ENCODE measurements at regions not wholly inside any gene's neighbourhood (a gene's known extent, or its start where the extent isn't known, plus 50 kb on each side); places are given as distances from the start of the nearest gene placed in this dataset.

DNA sequence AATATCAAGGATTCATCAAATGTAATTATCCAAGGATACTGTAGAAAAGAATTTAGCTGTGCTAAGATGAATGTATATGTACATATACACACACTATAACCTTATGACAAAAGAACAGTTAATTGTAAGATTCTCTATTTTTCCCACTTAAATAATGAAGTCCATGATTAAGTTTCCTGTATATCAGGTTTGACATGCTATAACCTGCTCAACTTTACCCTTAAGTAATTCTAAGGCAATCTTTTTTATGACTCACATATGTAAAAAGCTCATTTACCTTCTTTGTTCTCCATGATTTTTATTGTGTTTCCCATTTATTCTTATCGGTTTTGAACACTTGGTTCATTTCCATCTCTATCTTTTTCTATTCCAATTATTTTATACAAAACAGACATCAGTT lies 1213.1 kb upstream of the SLC39A10 start:
- no peaks in the 10 kb centered on the region for H3K79me1 ChIP-seq (ENCODE audit: low read length)
- no peak for DNase-seq
- no peak overlapping the region for H3K18ac ChIP-seq (ENCODE audit: low read length)
- no peak overlapping the region for H3K4me3 ChIP-seq (ENCODE audit: low read depth, low read length)
- no peak overlapping the region for H2AFZ ChIP-seq (ENCODE audit: insufficient read depth, low read length, poor library complexity)
- no peak overlapping the region for H3K14ac ChIP-seq (ENCODE audit: low read length)
- WGBS (ENCODE audit: extremely low coverage, insufficient coverage, insufficient read length): no CpG with 5 or more reads among the region's 1 CpG
- H3K4me1 ChIP-seq (ENCODE audit: control insufficient read depth in 1 of 2, insufficient read depth in 2 of 2, low read length in 2 of 2): no peaks in the 10 kb centered on the region
- no peaks in the 10 kb centered on the region for H3K79me2 ChIP-seq (ENCODE audit: control insufficient read depth, insufficient read depth, low read length, poor library complexity)
- no peak overlapping the region for H3K4me2 ChIP-seq (ENCODE audit: low read length)
- no peak overlapping the region for H4K91ac ChIP-seq (ENCODE audit: low read depth, low read length)
- no peaks in the 10 kb centered on the region for H3K36me3 ChIP-seq (ENCODE audit: control insufficient read depth in 1 of 2, insufficient read depth in 2 of 2, low read length in 2 of 2)
- no peaks in the 10 kb centered on the region for H3K27me3 ChIP-seq (ENCODE audit: insufficient read depth, low read length)
- H3K4ac ChIP-seq (ENCODE audit: low read depth, low read length): no peak overlapping the region
- H3K23ac ChIP-seq (ENCODE audit: low read length): no peak overlapping the region
- H3K9me3 ChIP-seq (ENCODE audit: insufficient read depth, low read depth, low read length): no peaks in the 10 kb centered on the region
- H2AK5ac ChIP-seq (ENCODE audit: low read length): no peak overlapping the region
- no peak overlapping the region for H2BK120ac ChIP-seq (ENCODE audit: insufficient read depth, low read length, poor library complexity)
- H4K8ac ChIP-seq (ENCODE audit: low read depth, low read length): no peak overlapping the region
- no peak overlapping the region for H3K9ac ChIP-seq (ENCODE audit: low read length)
- no peak overlapping the region for H2BK5ac ChIP-seq (ENCODE audit: low read depth, low read length, poor library complexity)
- H2BK12ac ChIP-seq (ENCODE audit: low read length): no peak overlapping the region
- no peak overlapping the region for H4K12ac ChIP-seq (ENCODE audit: low read depth, low read length)
- no peak overlapping the region for H3K27ac ChIP-seq (ENCODE audit: low read depth, low read length)

- Histone ChIP-seq H2BK12ac (ENCODE audit: low read length) (no peak overlapping the region), H4K8ac (ENCODE audit: low read depth, low read length) (no peak overlapping the region), H2AFZ (ENCODE audit: insufficient read depth, low read length, poor library complexity) (no peak overlapping the region), H3K27ac (ENCODE audit: low read depth, low read length) (no peak overlapping the region), H3K79me1 (ENCODE audit: low read length) (no peaks in the 10 kb centered on the region), H3K14ac (ENCODE audit: low read length) (no peak overlapping the region), H4K12ac (ENCODE audit: low read depth, low read length) (no peak overlapping the region), H3K27me3 (ENCODE audit: insufficient read depth, low read length) (no peaks in the 10 kb centered on the region), H3K9me3 (ENCODE audit: insufficient read depth, low read depth, low read length) (no peaks in the 10 kb centered on the region), H2BK5ac (ENCODE audit: low read depth, low read length, poor library complexity) (no peak overlapping the region), H3K4me1 (ENCODE audit: control insufficient read depth in 1 of 2, insufficient read depth in 2 of 2, low read length in 2 of 2) (no peaks in the 10 kb centered on the region), H3K4ac (ENCODE audit: low read depth, low read length) (no peak overlapping the region), H3K4me3 (ENCODE audit: low read depth, low read length) (no peak overlapping the region), H3K36me3 (ENCODE audit: control insufficient read depth in 1 of 2, insufficient read depth in 2 of 2, low read length in 2 of 2) (no peaks in the 10 kb centered on the region), H2AK5ac (ENCODE audit: low read length) (no peak overlapping the region), H4K91ac (ENCODE audit: low read depth, low read length) (no peak overlapping the region), H2BK120ac (ENCODE audit: insufficient read depth, low read length, poor library complexity) (no peak overlapping the region), H3K23ac (ENCODE audit: low read length) (no peak overlapping the region), H3K4me2 (ENCODE audit: low read length) (no peak overlapping the region), H3K18ac (ENCODE audit: low read length) (no peak overlapping the region), H3K79me2 (ENCODE audit: control insufficient read depth, insufficient read depth, low read length, poor library complexity) (no peaks in the 10 kb centered on the region), H3K9ac (ENCODE audit: low read length) (no peak overlapping the region)
- no CpG with 5 or more reads among the region's 3 CpGs for WGBS (ENCODE audit: extremely low coverage, insufficient coverage, insufficient read length)
- DNase-seq: peak in 1 of 2 donors; percentile 15
Measured at GRCh38 chr2:194424683-194425209, 1232.3 kb upstream of the SLC39A10 start.

- H3K27me3 ChIP-seq (ENCODE audit: insufficient read depth, low read length): no peaks in the 10 kb centered on the region
- no CpG with 5 or more reads among the region's 3 CpGs for WGBS (ENCODE audit: extremely low coverage, insufficient coverage, insufficient read length)
- no peak overlapping the region for H3K4me2 ChIP-seq (ENCODE audit: low read length)
Measured at GRCh38 chr2:194411221-194411620, 1245.8 kb upstream of the SLC39A10 start.

DNA sequence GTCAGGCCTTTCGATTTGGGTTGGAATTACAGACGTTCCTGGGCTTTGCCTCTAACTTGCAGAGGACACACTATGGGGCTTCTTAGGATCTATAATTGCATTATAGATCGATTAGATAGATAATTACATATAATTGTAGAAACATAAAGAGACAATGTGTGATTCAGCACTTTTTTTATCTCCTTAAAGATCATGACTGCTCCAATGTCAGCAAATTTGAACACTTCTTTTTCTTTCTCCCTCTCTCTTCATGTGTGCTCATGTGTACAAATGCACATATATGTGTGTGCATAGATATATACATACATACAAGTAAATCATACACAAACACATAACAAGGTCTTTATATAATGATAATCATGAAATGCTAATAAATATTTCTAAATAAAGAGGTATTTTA lies 1261.2 kb upstream of the SLC39A10 start:
- no peaks in the 10 kb centered on the region for H3K27me3 ChIP-seq (ENCODE audit: insufficient read depth, low read length)
- H2BK12ac ChIP-seq (ENCODE audit: low read length): no peak overlapping the region
- H3K4me3 ChIP-seq (ENCODE audit: low read depth, low read length): no peak overlapping the region
- no peaks in the 10 kb centered on the region for H3K9me3 ChIP-seq (ENCODE audit: insufficient read depth, low read depth, low read length)
- no peak for DNase-seq
- no peaks in the 10 kb centered on the region for H3K79me1 ChIP-seq (ENCODE audit: low read length)
- no peak overlapping the region for H3K27ac ChIP-seq (ENCODE audit: low read depth, low read length)
- no peak overlapping the region for H3K23ac ChIP-seq (ENCODE audit: low read length)
- H2AK5ac ChIP-seq (ENCODE audit: low read length): no peak overlapping the region
- no peaks in the 10 kb centered on the region for H3K4me1 ChIP-seq (ENCODE audit: control insufficient read depth in 1 of 2, insufficient read depth in 2 of 2, low read length in 2 of 2)
- no peak overlapping the region for H2AFZ ChIP-seq (ENCODE audit: insufficient read depth, low read length, poor library complexity)
- no CpG with 5 or more reads among the region's 3 CpGs for WGBS (ENCODE audit: extremely low coverage, insufficient coverage, insufficient read length)
- no peak overlapping the region for H2BK120ac ChIP-seq (ENCODE audit: insufficient read depth, low read length, poor library complexity)
- H2BK5ac ChIP-seq (ENCODE audit: low read depth, low read length, poor library complexity): no peak overlapping the region
- H3K14ac ChIP-seq (ENCODE audit: low read length): no peak overlapping the region
- no peak overlapping the region for H3K18ac ChIP-seq (ENCODE audit: low read length)
- no peak overlapping the region for H4K91ac ChIP-seq (ENCODE audit: low read depth, low read length)
- H3K79me2 ChIP-seq (ENCODE audit: control insufficient read depth, insufficient read depth, low read length, poor library complexity): no peaks in the 10 kb centered on the region
- no peak overlapping the region for H3K9ac ChIP-seq (ENCODE audit: low read length)
- H3K4me2 ChIP-seq (ENCODE audit: low read length): no peak overlapping the region
- no peak overlapping the region for H4K12ac ChIP-seq (ENCODE audit: low read depth, low read length)
- no peak overlapping the region for H3K4ac ChIP-seq (ENCODE audit: low read depth, low read length)
- H3K36me3 ChIP-seq (ENCODE audit: control insufficient read depth in 1 of 2, insufficient read depth in 2 of 2, low read length in 2 of 2): no peaks in the 10 kb centered on the region
- H4K8ac ChIP-seq (ENCODE audit: low read depth, low read length): no peak overlapping the region

More at GRCh38 chr2:194411221-194411620, 1245.8 kb upstream of the SLC39A10 start:
- Histone ChIP-seq H4K91ac (ENCODE audit: low read depth, low read length) (no peak overlapping the region), H3K9me3 (ENCODE audit: insufficient read depth, low read depth, low read length) (no peaks in the 10 kb centered on the region), H3K79me1 (ENCODE audit: low read length) (no peaks in the 10 kb centered on the region), H2AFZ (ENCODE audit: insufficient read depth, low read length, poor library complexity) (no peak overlapping the region), H3K9ac (ENCODE audit: low read length) (no peak overlapping the region), H3K14ac (ENCODE audit: low read length) (no peak overlapping the region), H3K18ac (ENCODE audit: low read length) (no peak overlapping the region), H3K36me3 (ENCODE audit: control insufficient read depth in 1 of 2, insufficient read depth in 2 of 2, low read length in 2 of 2) (no peaks in the 10 kb centered on the region), H2BK12ac (ENCODE audit: low read length) (no peak overlapping the region), H2BK5ac (ENCODE audit: low read depth, low read length, poor library complexity) (no peak overlapping the region), H3K23ac (ENCODE audit: low read length) (no peak overlapping the region), H2AK5ac (ENCODE audit: low read length) (no peak overlapping the region), H3K4me1 (ENCODE audit: control insufficient read depth in 1 of 2, insufficient read depth in 2 of 2, low read length in 2 of 2) (no peaks in the 10 kb centered on the region), H4K12ac (ENCODE audit: low read depth, low read length) (no peak overlapping the region), H4K8ac (ENCODE audit: low read depth, low read length) (no peak overlapping the region), H3K4me3 (ENCODE audit: low read depth, low read length) (no peak overlapping the region), H3K4ac (ENCODE audit: low read depth, low read length) (no peak overlapping the region), H3K79me2 (ENCODE audit: control insufficient read depth, insufficient read depth, low read length, poor library complexity) (no peaks in the 10 kb centered on the region), H3K27ac (ENCODE audit: low read depth, low read length) (no peak overlapping the region), H2BK120ac (ENCODE audit: insufficient read depth, low read length, poor library complexity) (no peak overlapping the region)
- no peak for DNase-seq

Data from trophoblast cell (in vitro differentiated cells and primary cell).